HG03097 (cell line): ENCODE measurements at regions not wholly inside any gene's neighbourhood (a gene's known extent, or its start where the extent isn't known, plus 50 kb on each side); places are given as distances from the start of the nearest gene placed in this dataset.
A peak's percentile ranks its signal among the peaks of the same experiment; 100 is the strongest.

Experiments
- ATAC-seq: cut with Tn5 transposase; IDR thresholded peaks from one replicate; pipeline ENCODE4 v1.9.1; 2021; ENCODE audit not compliant: unreplicated experiment, low FRiP score

- ATAC-seq = no peak
These were observed 355.1 kb upstream of the PTBP2 start for GRCh38 chr1:96366516-96366915.

GRCh38 chr1:96367791-96368190 lies 353.8 kb upstream of the PTBP2 start:
- no peak for ATAC-seq

- no peak for ATAC-seq
These were observed 350.8 kb upstream of the PTBP2 start for GRCh38 chr1:96370757-96371156.

GRCh38 chr1:96372881-96373280 lies 348.7 kb upstream of the PTBP2 start:
- no peak for ATAC-seq

- no peak for ATAC-seq
These were observed 347.4 kb upstream of the PTBP2 start for GRCh38 chr1:96374076-96374762.

- no peak for ATAC-seq
These were observed 344.7 kb upstream of the PTBP2 start for GRCh38 chr1:96376846-96377245.

GRCh38 chr1:96384611-96385010 lies 337.0 kb upstream of the PTBP2 start:
- no peak for ATAC-seq

- no peak for ATAC-seq
These were observed 333.8 kb upstream of the PTBP2 start for GRCh38 chr1:96387785-96388184.

GRCh38 chr1:96388421-96389310 lies 332.9 kb upstream of the PTBP2 start:
- ATAC-seq = no peak

- peak; percentile 68 for ATAC-seq
These were observed 321.5 kb upstream of the PTBP2 start for GRCh38 chr1:96400089-96400488.

GRCh38 chr1:96409087-96409486 lies 312.5 kb upstream of the PTBP2 start:
- ATAC-seq = no peak

GRCh38 chr1:96409689-96410088 lies 311.9 kb upstream of the PTBP2 start:
- no peak for ATAC-seq

- ATAC-seq = no peak
These were observed 310.6 kb upstream of the PTBP2 start for GRCh38 chr1:96411006-96411405.

GRCh38 chr1:96414598-96414997 lies 307.0 kb upstream of the PTBP2 start:
- ATAC-seq = no peak

GRCh38 chr1:96416111-96416595 lies 305.4 kb upstream of the PTBP2 start:
- ATAC-seq = no peak

- peak; percentile 97 for ATAC-seq
These were observed 304.7 kb upstream of the PTBP2 start for GRCh38 chr1:96416701-96417444.

GRCh38 chr1:96418969-96419368 lies 302.6 kb upstream of the PTBP2 start:
- no peak for ATAC-seq

GRCh38 chr1:96424877-96425276 lies 296.7 kb upstream of the PTBP2 start:
- no peak for ATAC-seq

- no peak for ATAC-seq
These were observed 296.0 kb upstream of the PTBP2 start for GRCh38 chr1:96425382-96426129.

GRCh38 chr1:96427616-96428015 lies 294.0 kb upstream of the PTBP2 start:
- no peak for ATAC-seq
